HCT116 (cell line): ENCODE measurements at regions not wholly inside any gene's neighbourhood (a gene's known extent, or its start where the extent isn't known, plus 50 kb on each side); places are given as distances from the start of the nearest gene placed in this dataset.
"Not testable (repeated sequence)": the region's sequence is repeated elsewhere in the genome, so short reads cannot be mapped to it uniquely, and the experiment has no call there.

Experiments
- ATAC-seq: fragments of 200-7000 bp; cut with Tn5 transposase; 2 replicates; pipeline ENCODE4 v1.9.1; 2020; ENCODE audit warnings: mild to moderate bottlenecking, moderate library complexity
- BruUV-seq: library from RNA; stranded (reverse); fragments of 400-500 nt; replicated peaks from 2 replicates; lab custom pipeline; 2021; lab: Mats Ljungman, UMichigan
- CTCF ChIA-PET: fragments of 300-600 bp; sonication (Branson Sonifier 250); formaldehyde crosslinking; loops from one replicate; lab custom pipeline; 2021; ENCODE audit warnings: antibody characterized with exemption; lab: Charles Lee
- POLR2A ChIA-PET: fragments of 300-600, 350-600 bp; sonication (Branson Sonifier 250); formaldehyde crosslinking; loops from one replicate; lab custom pipeline; 2021; ENCODE audit warnings: antibody characterized with exemption; lab: Charles Lee
- RAD21 ChIA-PET, 2 experiments: fragments of 300-600 bp; sonication (Branson Sonifier 250); formaldehyde crosslinking; loops; one replicate each; lab custom pipeline; 2023; ENCODE audit warnings: low total read pairs in 2 of 2; ENCODE audit not compliant: uncharacterized antibody in 2 of 2, unreplicated experiment in 2 of 2, low non-redundant PET in 1 of 2; lab: Charles Lee
- DNase-seq: peaks from one replicate; pipeline ENCODE4 v3.0.0-alpha.2; 2010; ENCODE audit warnings: low read depth, low spot score
- H2AFZ ChIP-seq: fragments of 200-600 bp; shearing (Covaris generic), sonication (generic); 2 replicates; pipeline ENCODE4 v1.6.1; 2017; ENCODE audit warnings: low read depth, mixed run types, mixed read lengths, antibody characterized with exemption, low read length; ENCODE audit not compliant: poor library complexity, severe bottlenecking
- H3K27ac ChIP-seq: 2 replicates; pipeline ENCODE4 v1.5.1; 2012; ENCODE audit warnings: low read depth, low read length
- H3K27me3 ChIP-seq: fragments of 200-600 bp; sonication (generic); 2 replicates; pipeline ENCODE4 v1.6.1; 2016; ENCODE audit warnings: mixed run types, low read length, mixed read lengths; ENCODE audit not compliant: insufficient read depth
- H3K36me3 ChIP-seq, 2 experiments: fragments of 200-500 bp in 1 of 2; fragments of 200-600 bp in 1 of 2; sonication (Bioruptor generic) in 1 of 2; sonication (generic) in 1 of 2; 2 replicates each; pipeline versions ENCODE4 v1.5.1 to v1.6.1; 2014 to 2016; ENCODE audit warnings: low read length in 2 of 2, inconsistent platforms in 1 of 2, mixed read lengths in 1 of 2, mixed run types in 1 of 2; ENCODE audit not compliant: insufficient read depth in 2 of 2, control insufficient read depth in 1 of 2
- H3K4me1 ChIP-seq, 2 experiments: fragments of 200-600 bp in 1 of 2; sonication (generic) in 1 of 2; 2 replicates each; pipeline versions ENCODE4 v1.5.1 to v1.6.1; 2012 to 2017; ENCODE audit warnings: low read length in 2 of 2, inconsistent platforms in 1 of 2, mild to moderate bottlenecking in 1 of 2, mixed read lengths in 1 of 2, mixed run types in 1 of 2, moderate library complexity in 1 of 2; ENCODE audit not compliant: insufficient read depth in 2 of 2, control insufficient read depth in 1 of 2
- H3K4me2 ChIP-seq: fragments of 200-600 bp; sonication (generic); 2 replicates; pipeline ENCODE4 v1.6.1; 2017; ENCODE audit warnings: mixed run types, low read length, mixed read lengths
- H3K4me3 ChIP-seq, 2 experiments: fragments of 200-600 bp in 1 of 2; sonication (generic) in 1 of 2; replicated peaks in 1 of 2; 2 replicates each; pipeline ENCODE4 v1.5.1; 2011 to 2016; ENCODE audit warnings: low read length in 2 of 2, control low read depth in 1 of 2, low read depth in 1 of 2, mild to moderate bottlenecking in 1 of 2, mixed read lengths in 1 of 2, mixed run types in 1 of 2
- H3K79me2 ChIP-seq: fragments of 200-600 bp; sonication (generic); 2 replicates; pipeline ENCODE4 v1.6.1; 2017; ENCODE audit warnings: mild to moderate bottlenecking, mixed run types, low read length, moderate library complexity, mixed read lengths; ENCODE audit not compliant: insufficient read depth
- H3K9ac ChIP-seq: fragments of 200-600 bp; sonication (generic); 2 replicates; pipeline ENCODE4 v1.6.1; 2016; ENCODE audit warnings: low read length, mixed read lengths
- H3K9me2 ChIP-seq: fragments of 200-600 bp; sonication (generic), shearing (Covaris generic); 2 replicates; pipeline ENCODE4 v1.6.1; 2017; ENCODE audit warnings: mixed run types, mild to moderate bottlenecking, moderate library complexity; ENCODE audit not compliant: insufficient read depth
- H3K9me3 ChIP-seq, 2 experiments: fragments of 200-500 bp in 1 of 2; fragments of 200-600 bp in 1 of 2; sonication (Bioruptor generic) in 1 of 2; sonication (generic) in 1 of 2; 2 replicates each; pipeline ENCODE4 v1.6.1; 2014 to 2017; ENCODE audit warnings: low read length in 2 of 2, mixed read lengths in 2 of 2, inconsistent platforms in 1 of 2, low read depth in 1 of 2, mild to moderate bottlenecking in 1 of 2, mixed run types in 1 of 2, moderate library complexity in 1 of 2; ENCODE audit not compliant: control insufficient read depth in 1 of 2, insufficient read depth in 1 of 2
- H4K20me1 ChIP-seq: fragments of 200-600 bp; sonication (generic), shearing (Covaris generic); 2 replicates; pipeline ENCODE4 v1.6.1; 2017; ENCODE audit warnings: mixed run types, mild to moderate bottlenecking, moderate library complexity; ENCODE audit not compliant: insufficient read depth
- intact Hi-C: fragments of 100-400 bp; cut with micrococcal nuclease; formaldehyde crosslinking; loops from 2 replicates; pipeline ENCODE4 v1.10.0; 2022

GRCh38 chrX:87178009-87178408 is 339.6 kb upstream of the KLHL4 start:
- H3K4me3 ChIP-seq, H3K9me3 ChIP-seq, H3K9me2 ChIP-seq, H3K79me2 ChIP-seq, DNase-seq, H2AFZ ChIP-seq, BruUV-seq, H3K36me3 ChIP-seq, H3K27me3 ChIP-seq, H3K27ac ChIP-seq, ATAC-seq, intact Hi-C loops, H3K4me1 ChIP-seq, CTCF ChIA-PET, H3K9ac ChIP-seq, H3K4me2 ChIP-seq, H4K20me1 ChIP-seq, POLR2A ChIA-PET, RAD21 ChIA-PET: not testable (repeated sequence)
